ENCODE measurements at regions not wholly inside any gene's neighbourhood (a gene's known extent, or its start where the extent isn't known, plus 50 kb on each side); places are given as distances from the start of the nearest gene placed in this dataset.

- ATAC-seq (ENCODE audit: low read depth): no peak
- H3K27ac ChIP-seq (ENCODE audit: poor library complexity, severe bottlenecking): no peak overlapping the region
- H3K9me3 ChIP-seq (ENCODE audit: severe bottlenecking): no peaks in the 10 kb centered on the region
- H3K4me1 ChIP-seq (ENCODE audit: insufficient read depth, poor library complexity, severe bottlenecking): no peaks in the 10 kb centered on the region
- no peak for TF ChIP-seq CTCF (IDR thresholded peaks at IDR 0.05; ENCODE audit: poor library complexity, severe bottlenecking)
- no peaks in the 10 kb centered on the region for H3K27me3 ChIP-seq (ENCODE audit: insufficient read depth, poor library complexity, severe bottlenecking)
- no peak overlapping the region for H3K4me3 ChIP-seq (ENCODE audit: severe bottlenecking)
- H3K36me3 ChIP-seq (ENCODE audit: low read depth): no peaks in the 10 kb centered on the region
- peak; percentile 41 for DNase-seq (ENCODE audit: low spot score)
These were observed 103.3 kb downstream of the METRNL start for GRCh38 chr17:83182620-83183101.

- Histone ChIP-seq H3K27me3 (ENCODE audit: insufficient read depth, poor library complexity, severe bottlenecking) (no peaks in the 10 kb centered on the region), H3K36me3 (ENCODE audit: low read depth) (no peaks in the 10 kb centered on the region), H3K9me3 (ENCODE audit: severe bottlenecking) (no peaks in the 10 kb centered on the region), H3K4me1 (ENCODE audit: insufficient read depth, poor library complexity, severe bottlenecking) (no peaks in the 10 kb centered on the region), H3K4me3 (ENCODE audit: severe bottlenecking) (no peak overlapping the region), H3K27ac (ENCODE audit: poor library complexity, severe bottlenecking) (no peak overlapping the region)
- TF ChIP-seq CTCF (IDR thresholded peaks at IDR 0.05; ENCODE audit: poor library complexity, severe bottlenecking): no peak
- no peak for ATAC-seq (ENCODE audit: low read depth)
- peak; percentile 36 for DNase-seq (ENCODE audit: low spot score)
These were observed 103.9 kb downstream of the METRNL start for GRCh38 chr17:83183145-83183948.

GRCh38 chr17:83183951-83184506, 104.6 kb downstream of the METRNL start:
- Histone ChIP-seq H3K27ac (ENCODE audit: poor library complexity, severe bottlenecking) (no peak overlapping the region), H3K27me3 (ENCODE audit: insufficient read depth, poor library complexity, severe bottlenecking) (no peaks in the 10 kb centered on the region)
- TF ChIP-seq CTCF (IDR thresholded peaks at IDR 0.05; ENCODE audit: poor library complexity, severe bottlenecking): no peak

GRCh38 chr17:83185023-83186002, 105.9 kb downstream of the METRNL start:
- no peak for ATAC-seq (ENCODE audit: low read depth)
- H3K4me1 ChIP-seq (ENCODE audit: insufficient read depth, poor library complexity, severe bottlenecking): no peaks in the 10 kb centered on the region
- H3K27ac ChIP-seq (ENCODE audit: poor library complexity, severe bottlenecking): no peak overlapping the region
- no peaks in the 10 kb centered on the region for H3K9me3 ChIP-seq (ENCODE audit: severe bottlenecking)
- no peak overlapping the region for H3K4me3 ChIP-seq (ENCODE audit: severe bottlenecking)
- TF ChIP-seq CTCF (IDR thresholded peaks at IDR 0.05; ENCODE audit: poor library complexity, severe bottlenecking): no peak
- no peaks in the 10 kb centered on the region for H3K36me3 ChIP-seq (ENCODE audit: low read depth)
- peak; percentile 46 for DNase-seq (ENCODE audit: low spot score)
- no peaks in the 10 kb centered on the region for H3K27me3 ChIP-seq (ENCODE audit: insufficient read depth, poor library complexity, severe bottlenecking)

More at GRCh38 chr17:83183951-83184506, 104.6 kb downstream of the METRNL start:
- H3K9me3 ChIP-seq (ENCODE audit: severe bottlenecking): no peaks in the 10 kb centered on the region
- ATAC-seq (ENCODE audit: low read depth) (no peak), DNase-seq (ENCODE audit: low spot score) (peak; percentile 49)
- no peaks in the 10 kb centered on the region for H3K36me3 ChIP-seq (ENCODE audit: low read depth)
- H3K4me3 ChIP-seq (ENCODE audit: severe bottlenecking): no peak overlapping the region
- H3K4me1 ChIP-seq (ENCODE audit: insufficient read depth, poor library complexity, severe bottlenecking): no peaks in the 10 kb centered on the region
